Neutrophil (primary cell): ENCODE measurements at regions not wholly inside any gene's neighbourhood (a gene's known extent, or its start where the extent isn't known, plus 50 kb on each side); places are given as distances from the start of the nearest gene placed in this dataset.

ENCODE experiments used
- H3K27ac ChIP-seq: fragments of 200-600 bp; sonication (generic); 2 replicates; pipeline ENCODE4 v1.5.1; 2016; ENCODE audit warnings: mild to moderate bottlenecking, moderate library complexity
- H3K27me3 ChIP-seq: fragments of 200-600 bp; sonication (generic); 2 replicates; pipeline ENCODE4 v1.6.0; 2016; ENCODE audit warnings: mild to moderate bottlenecking
- H3K36me3 ChIP-seq: fragments of 200-600 bp; sonication (generic); 2 replicates; pipeline ENCODE4 v1.5.1; 2017
- H3K4me1 ChIP-seq, 2 experiments: fragments of 200-600 bp in 1 of 2; sonication (generic) in 1 of 2; 1 replicate in 1 of 2; 2 replicates in 1 of 2; pipeline versions ENCODE4 v1.5.1 to v1.6.1; 2013 to 2016; ENCODE audit warnings: low read depth in 1 of 2, low read length in 1 of 2, mild to moderate bottlenecking in 1 of 2, moderate library complexity in 1 of 2; ENCODE audit not compliant: control insufficient read depth in 1 of 2, insufficient read depth in 1 of 2
- H3K4me3 ChIP-seq, 2 experiments: fragments of 200-600 bp in 1 of 2; sonication (generic) in 1 of 2; 1 replicate in 1 of 2; 2 replicates in 1 of 2; pipeline ENCODE4 v1.5.1; 2013 to 2016; ENCODE audit warnings: low read depth in 1 of 2, low read length in 1 of 2, mild to moderate bottlenecking in 1 of 2, moderate library complexity in 1 of 2
- H3K9me3 ChIP-seq: fragments of 200-600 bp; sonication (generic); 2 replicates; pipeline ENCODE4 v1.5.1; 2016
- CTCF ChIP-seq: fragments of 200-600 bp; sonication (generic); IDR thresholded peaks from 2 replicates; pipeline ENCODE4 v1.5.1; 2016; ENCODE audit warnings: antibody characterized with exemption

DNA sequence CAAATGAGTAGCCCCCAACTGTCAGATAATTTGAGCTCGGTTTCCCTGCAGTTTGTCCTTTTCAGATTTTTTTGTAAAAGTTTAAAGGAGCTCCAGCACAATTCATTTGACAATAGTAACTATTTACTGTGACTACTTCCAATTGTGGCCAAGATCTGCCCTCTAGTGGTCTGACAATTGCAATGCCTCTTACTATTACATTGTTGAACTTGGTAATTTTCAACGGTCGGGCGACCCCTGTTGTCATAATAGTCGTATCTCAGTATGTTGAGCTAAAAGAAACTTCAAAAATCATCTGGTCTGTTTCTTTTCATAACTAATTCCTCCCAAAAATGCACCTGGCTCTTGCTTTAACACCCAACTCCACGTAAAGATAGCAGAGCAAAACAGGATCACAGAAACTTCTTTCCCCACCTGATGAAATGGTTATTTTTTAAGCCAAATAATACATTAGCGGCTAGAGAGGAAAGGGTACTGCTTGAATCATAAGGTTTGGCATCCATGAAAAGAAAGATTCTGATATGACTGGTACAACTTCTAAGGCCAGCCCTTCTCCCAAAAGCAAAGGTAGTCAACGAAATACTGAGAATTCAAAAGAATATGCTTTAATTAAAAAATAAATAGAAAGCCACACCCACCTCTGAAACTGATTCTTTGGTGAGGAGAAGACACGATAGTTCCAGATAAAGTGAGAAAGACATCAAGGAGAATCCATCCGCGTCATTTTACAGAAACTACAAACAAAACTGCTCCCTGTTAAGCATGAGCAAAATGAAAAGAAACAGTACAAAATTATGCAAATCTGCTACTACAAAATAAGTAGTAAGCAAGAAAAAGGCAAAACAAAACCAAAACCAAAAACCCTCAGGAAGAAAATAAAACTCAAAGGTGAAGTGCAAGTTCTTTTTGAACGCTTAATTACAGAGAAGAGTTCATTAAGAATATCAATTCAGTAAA, 76.9 kb upstream of the HTR4 start:
- Histone ChIP-seq H3K27ac (no peak overlapping the region), H3K36me3 (no peaks in the 10 kb centered on the region), H3K4me1 (peaks cover 7% of the 10 kb centered on the region in 2 experiments), H3K27me3 (no peaks in the 10 kb centered on the region), H3K4me3 (no peak overlapping the region), H3K9me3 (no peaks in the 10 kb centered on the region)
- peak; percentile 60 for TF ChIP-seq CTCF

DNA sequence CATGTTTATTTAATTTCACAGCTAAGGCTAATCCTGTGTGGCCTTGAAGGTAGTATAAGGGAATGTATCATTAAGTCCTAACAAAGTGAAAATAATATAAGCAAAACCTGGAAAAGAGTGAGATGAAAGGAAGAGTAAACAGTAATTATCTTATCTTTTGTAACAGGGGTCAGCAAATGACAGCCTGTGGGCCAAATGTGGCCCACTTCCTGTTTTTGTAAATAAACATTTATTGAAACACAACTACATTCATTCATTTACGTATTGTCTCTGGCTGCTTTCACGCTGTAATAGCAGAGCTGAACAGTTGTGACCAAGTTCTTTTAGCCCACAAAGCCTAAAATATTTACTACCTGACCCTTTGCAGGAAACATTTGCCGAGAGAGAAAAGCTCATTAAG, 78.4 kb upstream of the HTR4 start:
- H3K27ac ChIP-seq: no peak overlapping the region
- no peaks in the 10 kb centered on the region for H3K36me3 ChIP-seq
- no peak overlapping the region for H3K4me3 ChIP-seq
- no peaks in the 10 kb centered on the region for H3K9me3 ChIP-seq
- peaks cover 7% of the 10 kb centered on the region in 2 experiments for H3K4me1 ChIP-seq
- H3K27me3 ChIP-seq: no peaks in the 10 kb centered on the region
- TF ChIP-seq CTCF: no peak

GRCh38 chr5:148733601-148734438, 79.5 kb upstream of the HTR4 start:
- H3K36me3 ChIP-seq: no peaks in the 10 kb centered on the region
- no peak overlapping the region for H3K27ac ChIP-seq
- no peak overlapping the region for H3K4me3 ChIP-seq
- no peaks in the 10 kb centered on the region for H3K27me3 ChIP-seq
- peak; percentile 54 for TF ChIP-seq CTCF
- peaks cover 7% of the 10 kb centered on the region in 2 experiments for H3K4me1 ChIP-seq
- no peaks in the 10 kb centered on the region for H3K9me3 ChIP-seq

GRCh38 chr5:148734518-148734917, 80.2 kb upstream of the HTR4 start:
- no peak for TF ChIP-seq CTCF
- no peak overlapping the region for H3K27ac ChIP-seq
- no peak overlapping the region for H3K4me3 ChIP-seq
- no peaks in the 10 kb centered on the region for H3K36me3 ChIP-seq
- no peaks in the 10 kb centered on the region for H3K27me3 ChIP-seq
- no peaks in the 10 kb centered on the region for H3K9me3 ChIP-seq
- H3K4me1 ChIP-seq: peaks cover 7% of the 10 kb centered on the region in 2 experiments

- no peak overlapping the region for H3K27ac ChIP-seq
- no peaks in the 10 kb centered on the region for H3K9me3 ChIP-seq
- no peak for TF ChIP-seq CTCF
- H3K4me1 ChIP-seq: peaks cover 7% of the 10 kb centered on the region in 2 experiments
- H3K36me3 ChIP-seq: no peaks in the 10 kb centered on the region
- no peak overlapping the region for H3K4me3 ChIP-seq
- no peaks in the 10 kb centered on the region for H3K27me3 ChIP-seq
These were observed 81.0 kb upstream of the HTR4 start for GRCh38 chr5:148735301-148735835.
